SH-SY5Y (cell line): ENCODE measurements at regions not wholly inside any gene's neighbourhood (a gene's known extent, or its start where the extent isn't known, plus 50 kb on each side); places are given as distances from the start of the nearest gene placed in this dataset.

Source experiments
- GATA2 ChIP-seq: IDR thresholded peaks from 2 replicates; pipeline ENCODE4 v1.6.1; 2011; ENCODE audit warnings: mild to moderate bottlenecking, low read depth, low read length
- GATA3 ChIP-seq: IDR thresholded peaks from 2 replicates; pipeline ENCODE4 v1.6.1; 2011; ENCODE audit warnings: low read depth, mild to moderate bottlenecking, low read length, moderate library complexity

DNA sequence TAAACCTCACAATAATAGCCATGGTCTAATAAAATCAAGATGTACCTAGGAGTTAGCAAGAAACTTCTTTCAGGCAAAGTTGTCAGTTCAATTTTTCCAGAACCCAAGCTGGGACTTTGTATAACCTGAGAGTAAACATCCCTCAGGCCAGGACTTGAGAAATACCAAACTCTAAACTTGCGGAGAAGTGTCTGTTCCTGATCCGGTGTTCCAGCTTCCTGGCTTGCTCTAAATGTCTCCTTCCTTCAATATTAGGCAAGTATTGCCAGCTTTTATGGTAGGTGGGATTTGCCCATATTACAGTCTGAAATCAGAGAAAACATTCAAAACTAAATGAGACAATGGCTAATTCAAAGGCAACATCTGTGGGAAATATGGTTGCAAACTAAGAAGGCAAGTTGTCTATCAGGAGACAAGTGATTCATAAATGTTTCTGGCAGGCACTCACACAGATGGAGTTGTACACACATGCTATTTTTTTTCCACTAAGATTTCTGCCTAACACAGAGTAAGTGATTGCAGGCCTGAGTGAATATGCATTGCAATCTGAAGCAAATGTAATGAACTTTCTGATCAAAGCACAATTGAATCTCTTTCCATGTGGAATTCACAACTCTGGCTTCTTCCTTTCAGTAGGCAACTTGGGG, 88.3 kb upstream of the COL8A1 start:
- TF ChIP-seq GATA2 (no peak), GATA3 (no peak)

DNA sequence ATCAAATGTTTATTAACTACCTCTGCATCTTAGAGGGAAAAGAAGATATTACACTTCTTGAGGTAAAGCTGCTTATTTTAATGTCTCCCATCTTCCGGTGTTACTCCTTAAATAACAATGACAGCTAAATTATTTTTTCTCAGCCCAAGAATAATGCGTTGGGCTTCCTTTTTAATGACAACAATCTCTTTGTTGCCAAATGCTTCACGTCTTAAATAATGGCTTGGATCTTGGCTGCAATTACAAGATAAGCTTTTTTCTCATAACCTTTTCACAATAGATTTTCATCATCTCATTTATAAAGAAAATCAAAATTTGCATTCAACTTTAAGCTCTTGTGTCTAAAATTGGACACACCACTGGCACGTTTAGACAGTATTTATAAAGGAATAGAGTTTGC, 89.2 kb upstream of the COL8A1 start:
- TF ChIP-seq GATA3: no peak
- TF ChIP-seq GATA2: no peak

DNA sequence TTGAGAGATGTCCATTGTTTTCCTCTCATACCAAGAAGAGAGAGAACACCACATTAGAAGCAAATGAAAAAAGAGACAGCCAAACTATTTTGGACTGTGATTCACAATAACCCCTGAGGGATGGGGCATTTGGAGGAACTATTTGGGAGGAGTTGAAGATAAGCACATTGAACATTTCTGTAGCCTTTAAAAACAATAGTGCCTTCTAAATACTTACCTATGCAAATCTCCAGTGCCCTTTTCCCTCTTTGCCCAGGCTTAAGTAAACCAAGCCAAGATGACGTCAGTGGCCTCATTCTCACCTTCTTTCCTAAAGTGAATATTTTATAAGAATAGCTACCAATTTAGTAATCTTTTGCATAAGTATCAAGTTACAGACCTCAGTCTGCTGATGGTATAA, 89.7 kb upstream of the COL8A1 start:
- TF ChIP-seq GATA3: no peak
- TF ChIP-seq GATA2: no peak

- TF ChIP-seq GATA3: no peak
- TF ChIP-seq GATA2: no peak
Measured at GRCh38 chr3:99545941-99546580, 92.3 kb upstream of the COL8A1 start.

- no peak for TF ChIP-seq GATA2
- TF ChIP-seq GATA3: no peak
Measured at GRCh38 chr3:99544786-99545281, 93.6 kb upstream of the COL8A1 start.

DNA sequence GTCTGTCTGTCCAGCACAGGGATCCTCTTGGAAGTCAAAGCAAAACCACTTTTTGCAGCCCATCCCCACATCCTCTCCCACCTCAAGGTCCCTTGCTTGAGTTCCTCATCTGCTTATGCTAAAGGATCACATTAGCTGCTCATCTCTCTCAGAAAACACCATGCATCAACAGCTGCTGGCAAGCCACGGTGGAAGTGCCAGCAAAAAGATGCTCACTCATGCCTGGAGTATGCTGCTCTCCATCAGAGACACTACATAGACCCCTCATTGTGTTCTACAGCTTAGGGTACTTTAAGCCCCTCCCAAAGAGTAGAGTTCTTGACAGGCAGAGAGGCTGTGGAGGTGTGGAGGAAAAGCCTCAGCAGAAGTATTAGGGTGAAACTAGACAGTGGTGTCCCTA, 94.6 kb upstream of the COL8A1 start:
- no peak for TF ChIP-seq GATA3
- TF ChIP-seq GATA2: no peak

DNA sequence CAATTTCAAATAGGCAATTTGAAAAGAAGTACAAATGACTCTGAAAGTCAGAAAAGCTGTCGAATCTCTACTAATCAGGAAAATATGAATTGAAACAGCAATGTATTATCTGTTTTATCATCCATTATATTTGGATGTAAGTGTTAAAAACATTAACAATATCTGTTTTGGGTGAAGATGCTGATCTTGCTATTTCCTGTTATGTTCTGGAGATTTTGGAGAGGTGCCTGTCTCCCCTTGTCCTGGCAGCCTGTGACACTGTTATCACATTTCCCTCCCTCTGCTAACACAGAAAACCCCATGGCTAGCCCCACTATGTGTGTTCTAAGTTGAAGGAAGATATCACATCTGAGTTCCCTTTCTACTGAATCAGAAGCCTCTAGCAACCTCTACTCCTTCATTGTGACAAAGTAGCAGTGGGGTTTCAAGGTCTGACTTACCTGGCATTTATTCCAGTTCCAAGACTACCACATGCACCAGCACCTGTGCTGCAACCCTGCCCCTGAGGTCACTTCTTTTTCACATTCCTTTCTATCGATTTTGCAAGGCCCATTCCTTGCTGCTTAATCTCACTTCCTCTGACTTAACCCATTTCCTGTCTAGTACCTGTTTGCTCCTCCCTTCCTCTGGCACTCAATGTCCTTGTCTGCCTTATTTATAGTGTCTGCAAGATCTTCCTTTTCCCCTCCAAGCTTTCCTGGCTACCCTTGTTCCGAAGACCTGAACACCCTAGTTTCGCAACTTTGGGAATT, 95.5 kb upstream of the COL8A1 start:
- TF ChIP-seq GATA3 (no peak), GATA2 (no peak)

GRCh38 chr3:99541181-99541580, 97.2 kb upstream of the COL8A1 start:
- TF ChIP-seq GATA3: no peak
- no peak for TF ChIP-seq GATA2

- no peak for TF ChIP-seq GATA2
- no peak for TF ChIP-seq GATA3
Measured at GRCh38 chr3:99537416-99537815, 101.0 kb upstream of the COL8A1 start.

- TF ChIP-seq GATA2 (no peak), GATA3 (no peak)
Measured at GRCh38 chr3:99536555-99537314, 101.7 kb upstream of the COL8A1 start.

DNA sequence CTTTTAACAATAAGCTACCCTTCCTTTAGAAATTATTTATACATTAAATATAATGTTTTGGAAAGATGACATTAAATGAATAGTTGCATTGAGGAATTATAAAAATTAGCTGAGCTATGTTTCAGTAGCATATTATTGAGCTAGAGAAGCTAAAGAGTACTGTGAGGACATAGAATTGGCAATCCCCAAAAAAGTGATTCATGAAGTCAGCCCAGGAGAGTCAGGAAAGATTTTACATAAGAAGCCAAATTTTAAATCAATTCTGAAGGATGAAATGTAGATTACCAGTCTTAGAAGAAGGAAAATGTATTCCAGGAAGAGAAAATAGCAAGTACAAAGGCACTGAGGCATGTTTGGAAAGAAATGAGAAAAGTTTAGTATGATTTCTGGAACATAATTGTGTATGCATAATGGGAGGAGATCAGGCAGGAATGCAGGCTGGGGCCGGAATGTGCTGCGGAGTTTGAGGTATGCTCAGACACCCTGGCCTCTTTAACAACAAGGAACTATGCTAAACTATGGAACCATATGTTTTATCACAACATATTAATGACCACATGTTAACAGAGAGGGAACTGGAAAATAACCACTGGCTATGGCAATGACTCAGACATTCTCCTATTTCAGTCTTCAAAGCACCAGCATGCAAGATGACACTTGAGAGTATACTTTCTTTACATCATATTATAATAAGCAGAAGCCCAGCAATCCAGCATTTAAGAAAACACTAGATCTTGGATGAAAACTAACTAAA, 103.3 kb upstream of the COL8A1 start:
- no peak for TF ChIP-seq GATA2
- no peak for TF ChIP-seq GATA3

GRCh38 chr3:99532246-99532645, 106.1 kb upstream of the COL8A1 start:
- TF ChIP-seq GATA3 (no peak), GATA2 (no peak)

GRCh38 chr3:99529265-99529664, 109.1 kb upstream of the COL8A1 start:
- TF ChIP-seq GATA2 (no peak), GATA3 (no peak)
